Liver (tissue), 8 donors: ENCODE measurements at regions not wholly inside any gene's neighbourhood (a gene's known extent, or its start where the extent isn't known, plus 50 kb on each side); places are given as distances from the start of the nearest gene placed in this dataset.

Source experiments
- DNase-seq: peaks from one replicate; pipeline ENCODE4 v3.0.0-alpha.2; 2017; ENCODE audit warnings: low spot score
- H3K27ac ChIP-seq, 2 donors: one replicate each; pipeline ENCODE4 v1.7.0; 2013; ENCODE audit warnings: inconsistent platforms in 2 of 2, low read length in 2 of 2, control low read depth in 1 of 2, low read depth in 1 of 2, mild to moderate bottlenecking in 1 of 2
- H3K27me3 ChIP-seq, 4 donors: one replicate each; pipeline versions ENCODE4 v1.6.1 to v1.7.0; 2013; ENCODE audit warnings: low read length in 3 of 4, inconsistent platforms in 1 of 4, mild to moderate bottlenecking in 1 of 4, moderate library complexity in 1 of 4; ENCODE audit not compliant: control insufficient read depth in 4 of 4, insufficient read depth in 4 of 4
- H3K36me3 ChIP-seq, 4 donors: one replicate each; pipeline versions ENCODE4 v1.6.1 to v1.7.0; 2013; ENCODE audit warnings: low read length in 3 of 4, mild to moderate bottlenecking in 3 of 4, low read depth in 1 of 4, moderate library complexity in 1 of 4; ENCODE audit not compliant: control insufficient read depth in 4 of 4, insufficient read depth in 3 of 4
- H3K4me1 ChIP-seq, 4 donors: one replicate each; pipeline versions ENCODE4 v1.6.1 to v1.7.0; 2013; ENCODE audit warnings: low read length in 3 of 4, mild to moderate bottlenecking in 3 of 4, moderate library complexity in 1 of 4; ENCODE audit not compliant: control insufficient read depth in 4 of 4, insufficient read depth in 4 of 4
- H3K4me3 ChIP-seq, 3 donors: one replicate each; pipeline versions ENCODE4 v1.6.1 to v1.7.0; 2013; ENCODE audit warnings: low read length in 3 of 3, control low read depth in 1 of 3, low read depth in 1 of 3, mild to moderate bottlenecking in 1 of 3
- H3K9ac ChIP-seq, 2 donors: one replicate each; pipeline ENCODE4 v1.7.0; 2013; ENCODE audit warnings: low read length in 2 of 2, mild to moderate bottlenecking in 2 of 2, moderate library complexity in 2 of 2, control low read depth in 1 of 2, low read depth in 1 of 2
- H3K9me3 ChIP-seq, 4 donors: one replicate each; pipeline versions ENCODE4 v1.6.1 to v1.7.0; 2013; ENCODE audit warnings: low read length in 3 of 4; ENCODE audit not compliant: control insufficient read depth in 4 of 4
- EGR1 ChIP-seq, 2 donors: IDR thresholded peaks; 2 replicates each; pipeline ENCODE4 v1.6.1; 2016 to 2018; ENCODE audit warnings: antibody characterized with exemption in 2 of 2, low read depth in 2 of 2
- FOXA1 ChIP-seq: IDR thresholded peaks from 2 replicates; pipeline ENCODE4 v1.6.1; 2016; ENCODE audit warnings: antibody characterized with exemption
- FOXA2 ChIP-seq: IDR thresholded peaks from 2 replicates; pipeline ENCODE4 v1.6.1; 2016; ENCODE audit warnings: antibody characterized with exemption
- GABPA ChIP-seq, 2 donors: IDR thresholded peaks in 1 of 2; conservative IDR thresholded peaks in 1 of 2; 2 replicates each; pipeline ENCODE4 v1.6.1; 2016; ENCODE audit warnings: antibody characterized with exemption in 2 of 2, mild to moderate bottlenecking in 1 of 2, moderate library complexity in 1 of 2
- HNF4A ChIP-seq, 2 donors: conservative IDR thresholded peaks; 2 replicates each; pipeline ENCODE4 v1.6.1; 2016; ENCODE audit warnings: antibody characterized with exemption in 2 of 2, mild to moderate bottlenecking in 2 of 2
- HNF4G ChIP-seq: IDR thresholded peaks from 2 replicates; pipeline ENCODE4 v1.6.1; 2016; ENCODE audit warnings: antibody characterized with exemption
- JUND ChIP-seq, 2 donors: IDR thresholded peaks; 2 replicates each; pipeline ENCODE4 v1.6.1; 2016; ENCODE audit warnings: antibody characterized with exemption in 2 of 2
- NR2F2 ChIP-seq: IDR thresholded peaks from 2 replicates; pipeline ENCODE4 v1.6.1; 2016; ENCODE audit warnings: antibody characterized with exemption
- RAD21 ChIP-seq, 2 donors: IDR thresholded peaks; 2 replicates each; pipeline ENCODE4 v1.6.1; 2016; ENCODE audit warnings: antibody characterized with exemption in 2 of 2, mild to moderate bottlenecking in 2 of 2
- RXRA ChIP-seq, 2 donors: IDR thresholded peaks; 2 replicates each; pipeline ENCODE4 v1.6.1; 2017 to 2018; ENCODE audit warnings: antibody characterized with exemption in 2 of 2, mild to moderate bottlenecking in 1 of 2
- SP1 ChIP-seq: IDR thresholded peaks from 2 replicates; pipeline ENCODE4 v1.6.1; 2018; ENCODE audit warnings: antibody characterized with exemption, mild to moderate bottlenecking
- TAF1 ChIP-seq: conservative IDR thresholded peaks from 2 replicates; pipeline ENCODE4 v1.6.1; 2016; ENCODE audit warnings: antibody characterized with exemption, mild to moderate bottlenecking
- YY1 ChIP-seq: IDR thresholded peaks from 2 replicates; pipeline ENCODE4 v1.6.1; 2016; ENCODE audit warnings: antibody characterized with exemption, mild to moderate bottlenecking
- WGBS: extraction: QIAGEN DNeasy Blood & Tissue Kit; methylation state at CpG from one replicate; pipeline ENCODE4 v1.1.7; 2013; 5-methylcytosine and 5-hydroxymethylcytosine counted together
- TF ChIP-seq, protein P1 (sequence below): IDR thresholded peaks from 2 replicates; pipeline ENCODE4 v1.6.1; 2016; ENCODE audit warnings: antibody characterized with exemption
- TF ChIP-seq, protein P2 (sequence below): fragments of 150-350 bp; IDR thresholded peaks from 2 replicates; pipeline ENCODE4 v1.5.1; 2017; ENCODE audit warnings: improper control_type of control experiment, low read depth, low read length; ENCODE audit not compliant: missing input control
- TF ChIP-seq, protein P3 (sequence below): IDR thresholded peaks from 2 replicates; pipeline ENCODE4 v1.6.1; 2016; ENCODE audit warnings: antibody characterized with exemption
- TF ChIP-seq, protein P4 (sequence below): IDR thresholded peaks from 2 replicates; pipeline ENCODE4 v1.6.1; 2016; ENCODE audit warnings: antibody characterized with exemption, mild to moderate bottlenecking
- TF ChIP-seq, protein P5 (sequence below): IDR thresholded peaks from 2 replicates; pipeline ENCODE4 v1.6.1; 2016; ENCODE audit warnings: antibody characterized with exemption
- donor health status: healthy.
- donor health status: healthy.
- donor health status: healthy.
- donor health status: healthy.
- donor health status: healthy.

DNA sequence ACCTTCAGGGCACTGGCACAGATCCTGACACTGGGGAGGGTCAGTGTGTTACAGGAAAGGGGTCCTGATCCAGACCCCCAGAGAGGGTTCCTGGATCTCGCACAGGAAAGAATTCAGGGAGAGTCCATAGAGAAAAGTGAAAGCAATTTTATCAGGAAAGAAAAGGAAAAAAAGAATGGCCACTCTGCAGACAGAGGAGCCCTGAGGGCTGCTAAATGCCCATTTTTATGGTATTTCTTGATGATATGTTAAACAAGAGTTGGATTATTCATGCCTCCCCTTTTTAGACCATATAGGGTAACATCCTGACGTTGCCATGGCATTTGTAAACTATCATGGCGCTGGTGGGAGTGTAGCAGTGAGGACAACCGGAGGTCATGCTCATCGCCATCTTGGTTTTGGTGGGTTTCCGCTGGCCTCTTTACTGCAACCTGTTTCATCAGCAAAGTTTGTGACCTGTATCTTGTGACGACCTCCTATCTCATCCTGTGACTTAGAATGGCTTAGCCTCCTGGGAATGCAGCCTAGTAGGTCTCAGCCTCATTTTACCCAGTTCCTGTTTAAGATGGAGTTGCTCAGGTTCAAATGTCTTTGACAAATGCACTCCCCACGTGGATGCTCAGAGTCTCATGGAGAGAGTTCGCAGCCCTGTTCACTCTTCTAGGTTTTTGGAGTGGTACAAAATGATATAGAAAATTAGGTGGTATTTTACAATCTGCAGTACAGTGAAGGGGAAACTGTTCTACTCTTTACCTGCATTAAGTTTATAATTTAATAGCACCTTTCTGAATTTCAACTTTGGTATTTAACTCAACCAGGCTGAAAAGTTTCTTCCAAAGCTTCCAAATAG lies 1363.7 kb upstream of the TMEM132C start:
- Histone ChIP-seq H3K36me3 (no peaks in the 10 kb centered on the region), H3K27ac (no peak overlapping the region), H3K9me3 (no peaks in the 10 kb centered on the region), H3K9ac (no peak overlapping the region), H3K4me1 (no peaks in the 10 kb centered on the region), H3K27me3 (peaks cover 0 to 4% (median 1%) of the 10 kb centered on the region in 4 donors), H3K4me3 (no peak overlapping the region)
- TF ChIP-seq RXRA (IDR thresholded peaks at IDR 0.05) (no peak), FOXA1 (no peak), GABPA (IDR thresholded peaks at IDR 0.05 in 1 of 2, conservative IDR thresholded peaks at IDR 0.05 in 1 of 2) (no peak), JUND (IDR thresholded peaks at IDR 0.05) (no peak), RAD21 (IDR thresholded peaks at IDR 0.05) (no peak), SP1 (no peak), HNF4A (conservative IDR thresholded peaks at IDR 0.05) (no peak), HNF4G (no peak), FOXA2 (no peak)
- TF ChIP-seq, protein P1, sequence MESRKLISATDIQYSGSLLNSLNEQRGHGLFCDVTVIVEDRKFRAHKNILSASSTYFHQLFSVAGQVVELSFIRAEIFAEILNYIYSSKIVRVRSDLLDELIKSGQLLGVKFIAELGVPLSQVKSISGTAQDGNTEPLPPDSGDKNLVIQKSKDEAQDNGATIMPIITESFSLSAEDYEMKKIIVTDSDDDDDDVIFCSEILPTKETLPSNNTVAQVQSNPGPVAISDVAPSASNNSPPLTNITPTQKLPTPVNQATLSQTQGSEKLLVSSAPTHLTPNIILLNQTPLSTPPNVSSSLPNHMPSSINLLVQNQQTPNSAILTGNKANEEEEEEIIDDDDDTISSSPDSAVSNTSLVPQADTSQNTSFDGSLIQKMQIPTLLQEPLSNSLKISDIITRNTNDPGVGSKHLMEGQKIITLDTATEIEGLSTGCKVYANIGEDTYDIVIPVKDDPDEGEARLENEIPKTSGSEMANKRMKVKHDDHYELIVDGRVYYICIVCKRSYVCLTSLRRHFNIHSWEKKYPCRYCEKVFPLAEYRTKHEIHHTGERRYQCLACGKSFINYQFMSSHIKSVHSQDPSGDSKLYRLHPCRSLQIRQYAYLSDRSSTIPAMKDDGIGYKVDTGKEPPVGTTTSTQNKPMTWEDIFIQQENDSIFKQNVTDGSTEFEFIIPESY = no peak
- TF ChIP-seq, protein P2, sequence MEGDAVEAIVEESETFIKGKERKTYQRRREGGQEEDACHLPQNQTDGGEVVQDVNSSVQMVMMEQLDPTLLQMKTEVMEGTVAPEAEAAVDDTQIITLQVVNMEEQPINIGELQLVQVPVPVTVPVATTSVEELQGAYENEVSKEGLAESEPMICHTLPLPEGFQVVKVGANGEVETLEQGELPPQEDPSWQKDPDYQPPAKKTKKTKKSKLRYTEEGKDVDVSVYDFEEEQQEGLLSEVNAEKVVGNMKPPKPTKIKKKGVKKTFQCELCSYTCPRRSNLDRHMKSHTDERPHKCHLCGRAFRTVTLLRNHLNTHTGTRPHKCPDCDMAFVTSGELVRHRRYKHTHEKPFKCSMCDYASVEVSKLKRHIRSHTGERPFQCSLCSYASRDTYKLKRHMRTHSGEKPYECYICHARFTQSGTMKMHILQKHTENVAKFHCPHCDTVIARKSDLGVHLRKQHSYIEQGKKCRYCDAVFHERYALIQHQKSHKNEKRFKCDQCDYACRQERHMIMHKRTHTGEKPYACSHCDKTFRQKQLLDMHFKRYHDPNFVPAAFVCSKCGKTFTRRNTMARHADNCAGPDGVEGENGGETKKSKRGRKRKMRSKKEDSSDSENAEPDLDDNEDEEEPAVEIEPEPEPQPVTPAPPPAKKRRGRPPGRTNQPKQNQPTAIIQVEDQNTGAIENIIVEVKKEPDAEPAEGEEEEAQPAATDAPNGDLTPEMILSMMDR = no peak
- TF ChIP-seq, protein P3, sequence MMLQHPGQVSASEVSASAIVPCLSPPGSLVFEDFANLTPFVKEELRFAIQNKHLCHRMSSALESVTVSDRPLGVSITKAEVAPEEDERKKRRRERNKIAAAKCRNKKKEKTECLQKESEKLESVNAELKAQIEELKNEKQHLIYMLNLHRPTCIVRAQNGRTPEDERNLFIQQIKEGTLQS = no peak
- 67% methylated on average over 9 of the region's 9 CpGs for WGBS
- DNase-seq = no peak

DNA sequence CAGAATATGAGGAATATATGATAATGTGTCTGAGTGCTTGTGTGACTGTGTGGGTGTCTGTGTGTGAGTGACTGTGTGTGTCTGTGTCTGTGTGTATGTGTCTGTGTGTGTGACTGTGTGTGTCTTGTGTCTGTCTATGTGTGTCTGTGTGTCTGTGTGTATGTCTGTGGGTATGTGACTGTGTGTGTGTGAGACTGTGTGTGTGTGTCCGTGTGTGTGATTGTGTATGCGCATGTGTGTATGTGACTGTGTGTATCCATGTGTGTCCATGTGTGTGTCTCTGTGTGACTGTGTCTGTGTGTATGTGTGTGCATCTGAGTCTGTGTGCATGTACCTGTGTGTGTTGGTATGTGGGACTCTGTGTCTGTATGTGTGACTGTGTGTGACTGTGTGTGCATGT lies 1361.2 kb upstream of the TMEM132C start:
- 96% methylated on average over 2 of the region's 2 CpGs for WGBS
- Histone ChIP-seq H3K27me3 (peaks cover 0 to 4% (median 1%) of the 10 kb centered on the region in 4 donors), H3K36me3 (no peaks in the 10 kb centered on the region), H3K27ac (no peak overlapping the region), H3K9ac (no peak overlapping the region), H3K4me3 (no peak overlapping the region), H3K4me1 (no peaks in the 10 kb centered on the region), H3K9me3 (no peaks in the 10 kb centered on the region)
- DNase-seq = no peak
- TF ChIP-seq, protein P3 = no peak
- no peak for TF ChIP-seq FOXA2
- no peak for TF ChIP-seq FOXA1
- TF ChIP-seq, protein P4, sequence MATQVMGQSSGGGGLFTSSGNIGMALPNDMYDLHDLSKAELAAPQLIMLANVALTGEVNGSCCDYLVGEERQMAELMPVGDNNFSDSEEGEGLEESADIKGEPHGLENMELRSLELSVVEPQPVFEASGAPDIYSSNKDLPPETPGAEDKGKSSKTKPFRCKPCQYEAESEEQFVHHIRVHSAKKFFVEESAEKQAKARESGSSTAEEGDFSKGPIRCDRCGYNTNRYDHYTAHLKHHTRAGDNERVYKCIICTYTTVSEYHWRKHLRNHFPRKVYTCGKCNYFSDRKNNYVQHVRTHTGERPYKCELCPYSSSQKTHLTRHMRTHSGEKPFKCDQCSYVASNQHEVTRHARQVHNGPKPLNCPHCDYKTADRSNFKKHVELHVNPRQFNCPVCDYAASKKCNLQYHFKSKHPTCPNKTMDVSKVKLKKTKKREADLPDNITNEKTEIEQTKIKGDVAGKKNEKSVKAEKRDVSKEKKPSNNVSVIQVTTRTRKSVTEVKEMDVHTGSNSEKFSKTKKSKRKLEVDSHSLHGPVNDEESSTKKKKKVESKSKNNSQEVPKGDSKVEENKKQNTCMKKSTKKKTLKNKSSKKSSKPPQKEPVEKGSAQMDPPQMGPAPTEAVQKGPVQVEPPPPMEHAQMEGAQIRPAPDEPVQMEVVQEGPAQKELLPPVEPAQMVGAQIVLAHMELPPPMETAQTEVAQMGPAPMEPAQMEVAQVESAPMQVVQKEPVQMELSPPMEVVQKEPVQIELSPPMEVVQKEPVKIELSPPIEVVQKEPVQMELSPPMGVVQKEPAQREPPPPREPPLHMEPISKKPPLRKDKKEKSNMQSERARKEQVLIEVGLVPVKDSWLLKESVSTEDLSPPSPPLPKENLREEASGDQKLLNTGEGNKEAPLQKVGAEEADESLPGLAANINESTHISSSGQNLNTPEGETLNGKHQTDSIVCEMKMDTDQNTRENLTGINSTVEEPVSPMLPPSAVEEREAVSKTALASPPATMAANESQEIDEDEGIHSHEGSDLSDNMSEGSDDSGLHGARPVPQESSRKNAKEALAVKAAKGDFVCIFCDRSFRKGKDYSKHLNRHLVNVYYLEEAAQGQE = no peak
- no peak for TF ChIP-seq YY1
- no peak for TF ChIP-seq JUND (IDR thresholded peaks at IDR 0.05)
- TF ChIP-seq SP1 = no peak
- TF ChIP-seq GABPA (IDR thresholded peaks at IDR 0.05 in 1 of 2, conservative IDR thresholded peaks at IDR 0.05 in 1 of 2) = no peak
- TF ChIP-seq, protein P1 = no peak
- no peak for TF ChIP-seq HNF4A (conservative IDR thresholded peaks at IDR 0.05)
- no peak for TF ChIP-seq NR2F2
- TF ChIP-seq EGR1 (IDR thresholded peaks at IDR 0.05; ENCODE audit: low read depth in 2 of 2) = no peak
- TF ChIP-seq, protein P2 = no peak
- TF ChIP-seq, protein P5, sequence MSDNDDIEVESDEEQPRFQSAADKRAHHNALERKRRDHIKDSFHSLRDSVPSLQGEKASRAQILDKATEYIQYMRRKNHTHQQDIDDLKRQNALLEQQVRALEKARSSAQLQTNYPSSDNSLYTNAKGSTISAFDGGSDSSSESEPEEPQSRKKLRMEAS = no peak
- TF ChIP-seq TAF1 = no peak
- no peak for TF ChIP-seq RXRA (IDR thresholded peaks at IDR 0.05)
- TF ChIP-seq HNF4G = no peak
